HG02678 (cell line): ENCODE measurements at regions not wholly inside any gene's neighbourhood (a gene's known extent, or its start where the extent isn't known, plus 50 kb on each side); places are given as distances from the start of the nearest gene placed in this dataset.

Experiments
- ATAC-seq: cut with Tn5 transposase; IDR thresholded peaks from one replicate; pipeline ENCODE4 v1.9.1; 2021; ENCODE audit warnings: mild to moderate bottlenecking, moderate library complexity; ENCODE audit not compliant: unreplicated experiment

DNA sequence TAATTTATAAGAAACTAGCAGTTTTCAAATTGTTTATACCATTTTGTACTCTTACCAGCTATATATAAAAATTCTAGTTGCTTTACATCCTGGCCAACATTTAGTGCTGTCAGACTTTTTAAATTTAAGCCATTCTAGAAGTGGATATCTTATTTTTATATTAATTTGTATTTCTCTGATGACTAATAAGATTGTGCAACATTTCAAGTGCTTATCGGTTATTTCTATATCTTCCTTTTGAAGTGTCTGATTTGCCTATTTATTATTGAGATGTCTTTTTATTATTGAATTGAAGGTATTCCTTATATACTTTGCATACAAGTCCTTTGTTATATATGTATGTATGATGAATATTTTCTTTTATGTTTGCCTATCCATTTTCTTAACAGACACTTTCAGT lies 324.0 kb downstream of the ELAVL2 start:
- no peak for ATAC-seq

DNA sequence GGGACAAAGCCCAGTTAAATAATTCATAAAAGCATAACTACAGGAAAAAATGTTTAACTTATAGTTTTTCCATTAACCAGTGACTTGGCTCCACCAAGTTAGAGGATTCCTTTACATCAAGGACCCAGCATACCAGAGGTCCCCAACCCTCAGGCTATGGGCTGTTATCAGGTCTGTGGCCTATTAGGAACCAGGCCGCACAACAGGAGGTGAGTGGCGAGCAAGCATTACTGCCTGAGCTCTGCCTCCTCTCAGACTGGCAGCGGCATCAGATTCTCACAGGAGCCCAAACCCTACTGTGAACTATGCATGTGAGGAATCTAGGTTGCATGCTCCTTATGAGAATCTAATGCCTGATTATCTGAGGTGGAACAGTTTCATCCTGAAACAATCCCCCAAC lies 303.1 kb downstream of the ELAVL2 start:
- no peak for ATAC-seq

GRCh38 chr9:23524607-23525155 lies 301.4 kb downstream of the ELAVL2 start:
- ATAC-seq = no peak

- no peak for ATAC-seq
Observed at GRCh38 chr9:23526806-23527205, 299.2 kb downstream of the ELAVL2 start.

DNA sequence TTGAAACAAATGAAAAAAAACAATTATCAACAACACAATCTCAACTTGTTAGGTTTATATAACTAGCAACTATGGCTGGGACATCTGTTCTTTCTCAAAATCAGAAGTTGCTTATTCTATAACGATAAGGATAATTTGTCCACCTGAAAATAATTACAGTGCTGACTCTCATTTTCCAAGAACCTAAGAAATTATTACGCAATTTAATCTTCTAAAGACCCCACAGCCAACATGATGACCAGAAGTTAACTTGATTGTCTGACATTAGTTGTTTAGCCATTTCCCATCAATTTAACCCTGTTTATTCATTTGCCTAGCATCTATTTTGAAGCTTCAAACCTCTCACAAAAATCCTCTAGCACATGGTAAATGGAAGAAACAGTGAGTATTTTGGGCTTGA lies 293.8 kb downstream of the ELAVL2 start:
- ATAC-seq = no peak

GRCh38 chr9:23537192-23538066 lies 288.6 kb downstream of the ELAVL2 start:
- no peak for ATAC-seq

- ATAC-seq = no peak
Observed at GRCh38 chr9:23538067-23538402, 288.0 kb downstream of the ELAVL2 start.

DNA sequence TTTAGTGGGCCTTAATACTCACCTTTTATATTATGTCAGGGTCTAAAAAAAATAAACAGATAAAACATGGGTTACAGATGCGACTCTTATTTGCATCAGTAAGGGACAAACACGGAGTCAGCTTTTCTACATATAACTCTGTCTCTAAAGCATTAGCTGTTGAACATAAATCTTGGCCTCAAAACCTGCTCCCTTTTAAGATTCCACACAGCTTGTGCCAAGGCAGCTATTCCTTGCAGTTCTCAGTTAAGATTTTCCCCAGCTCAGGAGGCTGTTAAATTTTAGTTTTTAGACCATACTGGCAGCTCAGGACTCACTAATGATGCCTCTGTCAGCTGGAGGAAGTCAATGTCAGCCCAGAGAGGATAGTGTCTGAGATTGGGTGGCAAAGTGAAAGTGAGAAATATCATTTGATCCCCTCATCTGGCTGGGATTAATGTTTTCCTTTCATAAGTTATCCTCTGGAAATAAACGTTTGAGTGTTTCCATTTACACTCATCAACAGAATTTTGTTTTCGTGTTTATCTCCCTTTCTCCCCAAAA lies 287.5 kb downstream of the ELAVL2 start:
- ATAC-seq = no peak

DNA sequence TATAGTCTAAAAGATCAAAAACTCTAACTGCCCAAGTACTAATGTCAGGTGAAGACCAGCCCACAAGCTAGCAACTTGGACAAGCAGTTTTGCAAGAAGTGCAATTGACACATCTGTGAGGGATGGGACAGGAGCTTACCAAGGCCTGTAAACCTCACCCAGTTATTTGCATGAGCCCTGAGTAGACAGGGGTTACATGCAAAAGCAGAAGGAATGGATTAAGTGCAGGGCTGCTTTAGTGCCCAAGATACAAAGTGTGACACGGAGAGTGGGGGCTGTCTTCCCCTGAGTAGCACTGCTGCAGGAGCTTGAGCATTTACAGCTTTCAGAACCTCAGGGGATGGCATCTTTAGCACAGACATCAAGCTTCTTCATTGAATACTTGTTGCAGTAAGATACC lies 286.7 kb downstream of the ELAVL2 start:
- ATAC-seq = no peak

GRCh38 chr9:23541976-23542375 lies 284.1 kb downstream of the ELAVL2 start:
- ATAC-seq = no peak

DNA sequence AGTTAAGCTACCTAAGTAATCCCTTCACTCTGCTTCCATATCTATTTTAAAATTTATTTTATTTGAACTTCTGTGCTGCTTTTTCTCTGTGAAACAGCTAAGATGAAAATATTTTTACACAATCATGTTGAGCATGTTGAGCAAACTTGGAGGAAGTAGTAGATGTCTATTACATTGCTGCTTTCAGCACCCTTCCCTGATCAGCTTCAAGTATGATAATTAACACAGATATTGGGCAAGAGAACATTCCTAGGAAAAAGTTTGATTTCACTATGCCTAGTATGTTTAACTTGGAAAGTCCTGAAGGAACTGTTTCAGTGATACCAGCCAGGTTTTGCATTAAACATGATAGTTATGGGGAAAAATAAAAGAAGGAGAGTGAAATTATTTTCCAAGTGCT lies 283.6 kb downstream of the ELAVL2 start:
- ATAC-seq = no peak

DNA sequence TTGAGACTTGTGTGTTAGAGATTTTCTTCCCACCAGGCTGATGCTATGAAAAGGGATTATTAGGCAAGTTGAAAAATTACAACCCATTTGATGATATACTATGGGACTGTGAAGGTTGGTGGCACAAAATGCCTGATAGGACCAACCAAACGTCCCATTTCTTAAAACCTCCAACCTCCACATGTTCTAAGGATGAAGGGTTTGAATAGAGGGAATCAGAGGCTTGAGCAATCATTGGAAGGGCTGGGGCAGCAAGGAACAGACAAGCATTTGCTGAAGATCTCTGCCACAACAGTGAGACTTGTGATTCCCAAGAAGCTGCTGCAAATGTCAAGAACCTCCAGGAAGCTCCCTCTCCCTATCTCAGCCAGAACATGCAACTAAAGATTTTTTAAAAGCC lies 283.1 kb downstream of the ELAVL2 start:
- no peak for ATAC-seq

DNA sequence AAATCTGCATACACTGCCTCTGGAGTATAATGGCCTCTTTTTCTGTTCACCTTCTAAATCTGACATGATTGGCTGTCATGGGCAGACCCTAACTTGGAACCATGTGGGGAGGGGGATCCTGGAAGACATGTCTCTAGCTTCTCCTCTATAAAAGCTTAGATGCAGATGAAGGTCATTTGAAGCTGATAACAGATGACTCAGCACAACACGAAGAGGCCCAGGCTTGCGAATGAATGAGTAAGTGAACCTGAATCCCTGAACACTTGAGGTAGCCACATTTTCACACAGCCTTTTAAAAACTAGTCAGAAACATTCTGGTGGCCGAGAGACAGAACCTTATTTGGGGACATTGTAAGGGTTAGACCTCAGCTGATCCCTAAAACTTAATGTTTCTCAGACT lies 282.6 kb downstream of the ELAVL2 start:
- no peak for ATAC-seq

DNA sequence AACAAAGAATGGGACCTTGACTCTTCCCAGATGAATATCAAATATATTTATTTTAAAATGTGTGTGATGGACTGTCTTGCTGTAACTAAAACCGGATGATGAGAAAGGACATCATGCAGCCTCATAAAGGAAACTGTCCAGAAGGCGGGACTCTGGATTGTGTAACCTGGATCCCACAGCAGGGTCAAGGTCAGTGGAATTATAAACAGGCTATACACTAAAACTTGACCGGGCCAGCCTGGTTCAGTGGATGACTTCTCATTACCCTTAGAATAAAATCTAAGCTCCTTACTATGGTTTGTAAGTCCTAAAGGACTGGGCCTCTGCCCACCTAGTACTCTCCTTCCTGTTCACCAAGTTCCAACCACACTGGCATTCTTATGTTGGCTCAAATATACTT lies 280.3 kb downstream of the ELAVL2 start:
- no peak for ATAC-seq

GRCh38 chr9:23551311-23551721 lies 274.7 kb downstream of the ELAVL2 start:
- no peak for ATAC-seq

GRCh38 chr9:23551929-23552707 lies 273.9 kb downstream of the ELAVL2 start:
- ATAC-seq = no peak

- no peak for ATAC-seq
Observed at GRCh38 chr9:23552876-23553601, 273.0 kb downstream of the ELAVL2 start.

- no peak for ATAC-seq
Observed at GRCh38 chr9:23554686-23555085, 271.4 kb downstream of the ELAVL2 start.

- no peak for ATAC-seq
Observed at GRCh38 chr9:23555851-23556250, 270.2 kb downstream of the ELAVL2 start.

GRCh38 chr9:23556459-23556858 lies 269.6 kb downstream of the ELAVL2 start:
- no peak for ATAC-seq

DNA sequence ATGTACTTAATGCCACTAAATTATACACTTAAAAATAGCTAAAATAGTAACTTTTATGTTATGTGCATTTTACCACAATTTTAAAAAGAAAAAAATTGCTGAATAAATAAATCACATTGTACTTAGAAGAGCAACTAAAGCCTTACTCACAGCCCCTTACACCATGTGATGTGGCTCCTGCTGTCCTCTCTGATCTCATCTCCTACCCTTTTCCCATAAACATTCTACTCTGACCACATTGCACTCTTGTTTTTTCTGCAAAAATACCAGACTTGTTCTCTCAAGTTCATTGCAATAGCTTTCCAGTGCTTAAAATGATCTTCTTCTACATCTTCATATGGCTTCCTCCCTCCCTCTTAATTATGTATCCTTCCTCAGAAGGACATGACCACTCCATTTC lies 268.4 kb downstream of the ELAVL2 start:
- no peak for ATAC-seq
